ENCODE measurements at regions not wholly inside any gene's neighbourhood (a gene's known extent, or its start where the extent isn't known, plus 50 kb on each side); places are given as distances from the start of the nearest gene placed in this dataset.

DNA sequence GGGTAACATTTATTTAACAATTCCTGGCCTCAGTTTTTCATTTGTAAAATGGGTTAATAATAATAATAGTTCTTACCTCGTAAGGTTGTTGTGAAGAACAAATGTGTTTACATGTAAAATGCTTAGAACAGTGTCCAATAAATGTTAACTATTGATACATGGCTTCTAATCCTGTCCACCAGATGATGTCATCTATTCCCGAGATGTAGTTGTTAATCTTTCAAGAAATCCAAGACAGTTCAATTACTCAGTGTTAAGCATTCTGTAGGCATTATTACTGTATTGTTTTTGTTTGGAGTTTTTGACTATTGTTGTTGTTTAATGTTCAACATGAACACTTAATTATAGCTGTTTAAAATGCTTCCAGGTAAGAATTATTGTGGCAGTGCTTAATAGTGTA is 131.0 kb upstream of the FNDC3A start:
- no peak overlapping the region for H3K4me3 ChIP-seq (ENCODE audit: low read depth, low read length)
- no peak for DNase-seq
- H3K27me3 Mint-ChIP-seq: peaks cover 10% of the 10 kb centered on the region
- no peaks in the 10 kb centered on the region for H3K9me3 ChIP-seq (ENCODE audit: control insufficient read depth in 2 of 2, low read length in 2 of 2)
- H3K4me3 Mint-ChIP-seq: no peak overlapping the region
- H3K27ac ChIP-seq (ENCODE audit: insufficient read depth, low read length, poor library complexity, severe bottlenecking): no peak overlapping the region
- no peaks in the 10 kb centered on the region for H3K4me1 Mint-ChIP-seq
- no peaks in the 10 kb centered on the region for H3K36me3 ChIP-seq (ENCODE audit: control insufficient read depth, insufficient read depth, low read length)
- peaks cover 0 to 2% (median 0%) of the 10 kb centered on the region in 7 donors for H3K9me3 Mint-ChIP-seq
- no peaks in the 10 kb centered on the region for H3K27me3 ChIP-seq (ENCODE audit: control insufficient read depth, insufficient read depth, low read length)
- no peak overlapping the region for H3K27ac Mint-ChIP-seq
- no peak for ATAC-seq (ENCODE audit: low read depth in 2 of 2)
- no peaks in the 10 kb centered on the region for H3K4me1 ChIP-seq (ENCODE audit: control insufficient read depth, insufficient read depth, low read length, poor library complexity, severe bottlenecking)
- no peaks in the 10 kb centered on the region for H3K36me3 Mint-ChIP-seq

DNA sequence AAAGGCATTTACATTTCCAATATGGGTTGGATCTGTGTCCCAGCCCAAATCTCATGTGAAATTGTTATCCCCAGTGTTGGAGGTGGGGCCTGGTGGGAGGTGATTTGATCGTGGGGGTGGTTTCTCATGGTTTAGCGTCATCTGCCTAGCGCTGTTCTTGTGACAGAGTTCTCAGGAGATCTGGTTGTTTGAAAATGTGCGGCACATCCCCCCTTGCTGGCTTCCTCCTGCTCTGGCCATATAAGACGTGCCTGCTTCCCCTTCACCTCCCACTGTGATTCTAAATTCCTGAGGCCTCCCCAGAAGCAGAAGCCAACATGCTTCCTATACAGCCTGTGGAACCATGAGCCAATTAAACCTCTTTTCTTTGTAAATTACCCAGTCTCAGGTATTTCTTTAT is 126.2 kb upstream of the FNDC3A start:
- Mint-ChIP-seq H3K9me3 (no peaks in the 10 kb centered on the region), H3K27ac (no peak overlapping the region), H3K27me3 (no peaks in the 10 kb centered on the region), H3K36me3 (no peaks in the 10 kb centered on the region), H3K4me3 (no peak overlapping the region), H3K4me1 (peaks cover 0 to 22% (median 3%) of the 10 kb centered on the region in 4 donors)
- Histone ChIP-seq H3K27me3 (ENCODE audit: control insufficient read depth, insufficient read depth, low read length) (no peaks in the 10 kb centered on the region), H3K9me3 (ENCODE audit: control insufficient read depth in 2 of 2, low read length in 2 of 2) (no peaks in the 10 kb centered on the region), H3K4me3 (ENCODE audit: low read depth, low read length) (no peak overlapping the region), H3K4me1 (ENCODE audit: control insufficient read depth, insufficient read depth, low read length, poor library complexity, severe bottlenecking) (no peaks in the 10 kb centered on the region), H3K36me3 (ENCODE audit: control insufficient read depth, insufficient read depth, low read length) (no peaks in the 10 kb centered on the region), H3K27ac (ENCODE audit: insufficient read depth, low read length, poor library complexity, severe bottlenecking) (no peak overlapping the region)
- no peak for ATAC-seq (ENCODE audit: low read depth in 2 of 2)
- DNase-seq: no peak

DNA sequence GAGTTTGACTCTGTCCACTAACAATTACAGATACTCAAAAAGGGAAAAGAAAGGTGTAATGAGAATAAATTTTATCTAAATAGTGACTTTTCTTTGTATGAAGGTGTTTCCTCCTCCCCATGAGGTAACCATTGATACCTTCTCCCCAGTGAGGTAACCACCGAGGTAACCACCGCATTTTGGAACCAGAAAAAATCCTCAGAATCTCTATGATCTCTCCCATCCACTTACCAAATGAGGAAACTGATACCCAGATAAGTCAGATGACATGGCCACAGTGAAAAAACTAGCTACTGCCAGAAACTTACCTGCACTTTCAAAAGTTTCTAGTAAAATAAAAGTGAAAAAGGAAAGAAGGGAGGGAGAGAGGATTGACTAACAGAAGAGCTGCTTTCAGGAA is 124.0 kb upstream of the FNDC3A start:
- DNase-seq: no peak
- H3K4me3 ChIP-seq (ENCODE audit: low read depth, low read length): no peak overlapping the region
- no peak overlapping the region for H3K27ac ChIP-seq (ENCODE audit: insufficient read depth, low read length, poor library complexity, severe bottlenecking)
- no peak for ATAC-seq (ENCODE audit: low read depth in 2 of 2)
- Mint-ChIP-seq H3K4me3 (no peak overlapping the region), H3K4me1 (peaks cover 0 to 22% (median 3%) of the 10 kb centered on the region in 4 donors), H3K36me3 (no peaks in the 10 kb centered on the region), H3K27me3 (no peaks in the 10 kb centered on the region), H3K27ac (peak overlapping the region in 1 of 3 donors; percentile 5), H3K9me3 (no peaks in the 10 kb centered on the region)
- H3K36me3 ChIP-seq (ENCODE audit: control insufficient read depth, insufficient read depth, low read length): no peaks in the 10 kb centered on the region
- H3K9me3 ChIP-seq (ENCODE audit: control insufficient read depth in 2 of 2, low read length in 2 of 2): no peaks in the 10 kb centered on the region
- H3K4me1 ChIP-seq (ENCODE audit: control insufficient read depth, insufficient read depth, low read length, poor library complexity, severe bottlenecking): no peaks in the 10 kb centered on the region
- no peaks in the 10 kb centered on the region for H3K27me3 ChIP-seq (ENCODE audit: control insufficient read depth, insufficient read depth, low read length)

DNA sequence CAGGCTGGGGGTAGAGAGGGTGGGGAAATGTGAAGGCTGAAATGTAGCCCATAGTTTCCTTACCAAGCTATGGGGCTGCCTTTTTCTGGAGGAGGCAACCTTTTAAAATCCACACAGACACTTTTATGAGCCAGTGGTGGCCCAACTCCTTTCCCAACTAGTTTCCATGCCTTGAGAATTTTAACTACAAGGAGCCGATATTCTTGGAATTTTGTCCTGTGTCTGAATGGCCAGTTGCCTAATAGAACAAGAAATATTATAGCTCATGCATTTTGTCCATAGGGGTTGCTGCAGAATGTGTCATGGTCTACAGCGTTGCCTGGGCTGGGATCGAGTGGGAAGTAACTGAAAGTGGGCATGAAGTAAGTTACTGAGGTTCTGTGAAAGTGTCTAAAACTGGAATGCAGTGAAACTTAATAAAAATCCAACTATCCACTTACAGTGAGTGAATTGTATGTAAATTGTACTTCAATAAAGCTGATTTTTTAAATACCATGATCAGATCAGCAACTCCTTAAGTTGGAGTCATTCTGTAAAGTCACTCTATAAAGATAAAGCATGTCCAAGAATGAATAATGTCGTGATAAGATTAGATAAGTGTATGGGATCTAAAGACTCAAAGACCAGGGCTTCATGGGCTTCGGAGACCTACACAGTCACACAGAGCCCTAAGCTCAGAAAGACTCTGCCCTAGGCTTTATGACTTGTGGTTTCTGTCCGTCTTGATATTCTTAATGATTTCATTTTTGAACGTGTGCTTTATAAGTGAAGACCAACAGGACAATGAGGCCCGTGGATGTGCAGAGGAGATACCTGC is 122.6 kb upstream of the FNDC3A start:
- no peak overlapping the region for H3K27ac ChIP-seq (ENCODE audit: insufficient read depth, low read length, poor library complexity, severe bottlenecking)
- no peak for DNase-seq
- no peaks in the 10 kb centered on the region for H3K9me3 ChIP-seq (ENCODE audit: control insufficient read depth in 2 of 2, low read length in 2 of 2)

DNA sequence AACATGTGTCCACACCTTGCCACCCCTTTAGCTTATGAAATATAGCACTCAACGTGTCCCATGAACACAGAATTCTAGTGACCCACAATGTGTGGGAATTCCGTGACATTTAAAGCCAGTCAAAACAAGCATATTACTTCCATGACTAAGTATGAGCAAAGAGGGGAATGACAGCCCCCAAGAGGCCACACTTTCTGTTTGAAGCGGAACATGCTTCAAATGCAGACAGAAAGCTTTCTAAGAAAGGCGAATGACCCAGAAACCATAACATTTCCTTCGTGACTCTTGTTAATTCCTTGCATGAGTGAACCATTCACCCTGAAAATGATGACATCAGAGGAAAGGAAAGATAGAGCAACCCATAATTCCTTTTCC is 122.0 kb upstream of the FNDC3A start:
- Mint-ChIP-seq H3K4me3 (peak overlapping the region in 1 of 4 donors; percentile 82), H3K4me1 (peaks cover 0 to 31% (median 11%) of the 10 kb centered on the region in 4 donors), H3K36me3 (no peaks in the 10 kb centered on the region), H3K27ac (no peak overlapping the region), H3K27me3 (no peaks in the 10 kb centered on the region), H3K9me3 (no peaks in the 10 kb centered on the region)
- Histone ChIP-seq H3K36me3 (ENCODE audit: control insufficient read depth, insufficient read depth, low read length) (no peaks in the 10 kb centered on the region), H3K4me3 (ENCODE audit: low read depth, low read length) (peak overlapping the region; percentile 14), H3K9me3 (ENCODE audit: control insufficient read depth in 2 of 2, low read length in 2 of 2) (no peaks in the 10 kb centered on the region), H3K27me3 (ENCODE audit: control insufficient read depth, insufficient read depth, low read length) (no peaks in the 10 kb centered on the region), H3K27ac (ENCODE audit: insufficient read depth, low read length, poor library complexity, severe bottlenecking) (no peak overlapping the region), H3K4me1 (ENCODE audit: control insufficient read depth, insufficient read depth, low read length, poor library complexity, severe bottlenecking) (no peaks in the 10 kb centered on the region)
- ATAC-seq (ENCODE audit: low read depth in 2 of 2): no peak
- DNase-seq: peak in 1 of 3 donors; percentile 32

More for the DNA sequence above, 122.6 kb upstream of the FNDC3A start:
- no peaks in the 10 kb centered on the region for H3K36me3 Mint-ChIP-seq
- no peaks in the 10 kb centered on the region for H3K36me3 ChIP-seq (ENCODE audit: control insufficient read depth, insufficient read depth, low read length)
- H3K27ac Mint-ChIP-seq: no peak overlapping the region
- H3K4me1 ChIP-seq (ENCODE audit: control insufficient read depth, insufficient read depth, low read length, poor library complexity, severe bottlenecking): no peaks in the 10 kb centered on the region
- H3K4me3 Mint-ChIP-seq: peak overlapping the region in 1 of 4 donors; percentile 82
- H3K27me3 Mint-ChIP-seq: no peaks in the 10 kb centered on the region
- ATAC-seq (ENCODE audit: low read depth in 2 of 2): no peak
- peaks cover 0 to 26% (median 8%) of the 10 kb centered on the region in 4 donors for H3K4me1 Mint-ChIP-seq
- H3K9me3 Mint-ChIP-seq: no peaks in the 10 kb centered on the region
- peak overlapping the region; percentile 14 for H3K4me3 ChIP-seq (ENCODE audit: low read depth, low read length)
- no peaks in the 10 kb centered on the region for H3K27me3 ChIP-seq (ENCODE audit: control insufficient read depth, insufficient read depth, low read length)

DNA sequence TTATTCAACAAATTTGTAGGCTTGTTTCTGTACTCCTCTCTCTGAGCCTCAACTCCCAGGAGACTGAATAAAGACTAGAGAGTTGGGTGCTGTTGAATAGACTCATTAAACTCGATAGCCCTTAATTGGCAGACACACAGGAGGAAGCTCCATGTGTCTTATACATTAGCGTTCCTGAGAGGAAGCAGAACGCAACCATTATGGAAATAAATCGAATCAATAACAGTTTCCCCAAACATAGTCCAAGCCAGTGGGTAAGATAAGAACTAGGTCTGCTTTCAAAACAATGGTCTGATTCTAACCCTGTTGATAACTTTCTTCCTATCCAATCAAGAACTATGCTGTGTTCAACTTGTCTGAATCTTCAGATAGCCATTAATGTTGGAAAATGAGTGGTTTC is 118.1 kb upstream of the FNDC3A start:
- no peaks in the 10 kb centered on the region for H3K36me3 Mint-ChIP-seq
- H3K4me1 Mint-ChIP-seq: peaks cover 0 to 27% (median 13%) of the 10 kb centered on the region in 4 donors
- Histone ChIP-seq H3K27me3 (ENCODE audit: control insufficient read depth, insufficient read depth, low read length) (no peaks in the 10 kb centered on the region), H3K36me3 (ENCODE audit: control insufficient read depth, insufficient read depth, low read length) (no peaks in the 10 kb centered on the region), H3K4me3 (ENCODE audit: low read depth, low read length) (no peak overlapping the region), H3K27ac (ENCODE audit: insufficient read depth, low read length, poor library complexity, severe bottlenecking) (no peak overlapping the region), H3K4me1 (ENCODE audit: control insufficient read depth, insufficient read depth, low read length, poor library complexity, severe bottlenecking) (no peaks in the 10 kb centered on the region), H3K9me3 (ENCODE audit: control insufficient read depth in 2 of 2, low read length in 2 of 2) (no peaks in the 10 kb centered on the region)
- H3K27ac Mint-ChIP-seq: no peak overlapping the region
- no peak overlapping the region for H3K4me3 Mint-ChIP-seq
- no peak for DNase-seq
- H3K9me3 Mint-ChIP-seq: peaks cover 0 to 2% (median 0%) of the 10 kb centered on the region in 7 donors
- no peak for ATAC-seq (ENCODE audit: low read depth in 2 of 2)
- H3K27me3 Mint-ChIP-seq: no peaks in the 10 kb centered on the region

DNA sequence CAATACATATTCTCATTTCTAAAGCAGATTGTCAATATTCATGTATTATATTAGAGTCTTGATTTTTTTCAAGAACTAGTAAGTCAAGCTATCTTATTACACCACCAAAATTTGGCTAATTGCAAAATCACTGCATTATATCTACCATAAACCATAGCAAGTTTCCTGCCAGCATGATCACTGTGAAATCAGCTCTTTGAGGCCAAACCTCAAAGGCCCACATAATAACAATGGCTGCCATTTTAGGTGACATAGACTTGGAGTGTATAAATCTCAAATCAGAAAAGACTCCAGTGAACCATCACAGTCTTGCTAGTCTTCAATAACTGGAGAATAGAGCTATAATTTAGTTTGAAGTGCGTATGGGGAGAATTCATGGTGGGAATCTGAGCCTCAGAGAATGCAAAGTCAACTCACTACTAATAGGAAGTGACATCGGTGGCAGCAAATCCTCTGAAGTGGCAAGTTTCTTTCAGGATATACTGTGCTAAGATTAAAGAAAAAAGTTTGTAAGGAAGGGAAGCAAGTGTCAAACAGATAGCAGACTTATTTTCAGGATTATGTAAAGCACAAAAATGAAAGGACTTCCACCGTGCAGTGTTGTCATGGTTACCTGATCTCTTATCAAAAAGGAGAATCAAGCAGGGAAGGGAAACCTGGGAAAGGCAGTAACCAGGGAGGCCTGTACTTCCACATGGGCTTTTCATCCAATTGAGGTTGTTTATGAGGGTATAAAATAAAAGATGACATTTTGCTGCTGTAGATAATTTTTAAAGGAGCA is 117.4 kb upstream of the FNDC3A start:
- H3K27me3 ChIP-seq (ENCODE audit: control insufficient read depth, insufficient read depth, low read length): no peaks in the 10 kb centered on the region
- H3K4me3 ChIP-seq (ENCODE audit: low read depth, low read length): no peak overlapping the region
- peaks cover 0 to 2% (median 0%) of the 10 kb centered on the region in 7 donors for H3K9me3 Mint-ChIP-seq
- H3K4me3 Mint-ChIP-seq: peak overlapping the region in 1 of 4 donors; percentile 5
- H3K4me1 ChIP-seq (ENCODE audit: control insufficient read depth, insufficient read depth, low read length, poor library complexity, severe bottlenecking): no peaks in the 10 kb centered on the region
- DNase-seq: no peak
- peak overlapping the region in 1 of 3 donors; percentile 23 for H3K27ac Mint-ChIP-seq
- no peak for ATAC-seq (ENCODE audit: low read depth in 2 of 2)
- no peak overlapping the region for H3K27ac ChIP-seq (ENCODE audit: insufficient read depth, low read length, poor library complexity, severe bottlenecking)
- peaks cover 0 to 21% (median 13%) of the 10 kb centered on the region in 4 donors for H3K4me1 Mint-ChIP-seq
- H3K36me3 ChIP-seq (ENCODE audit: control insufficient read depth, insufficient read depth, low read length): no peaks in the 10 kb centered on the region
- H3K27me3 Mint-ChIP-seq: no peaks in the 10 kb centered on the region
- H3K36me3 Mint-ChIP-seq: no peaks in the 10 kb centered on the region
- no peaks in the 10 kb centered on the region for H3K9me3 ChIP-seq (ENCODE audit: control insufficient read depth in 2 of 2, low read length in 2 of 2)
